Liver (tissue), 3 donors: ENCODE measurements at regions not wholly inside any gene's neighbourhood (a gene's known extent, or its start where the extent isn't known, plus 50 kb on each side); places are given as distances from the start of the nearest gene placed in this dataset.

ENCODE experiments used
- GABPA ChIP-seq, 2 donors: IDR thresholded peaks in 1 of 2; conservative IDR thresholded peaks in 1 of 2; 2 replicates each; pipeline ENCODE4 v1.6.1; 2016; ENCODE audit warnings: antibody characterized with exemption in 2 of 2, mild to moderate bottlenecking in 1 of 2, moderate library complexity in 1 of 2
- HNF4G ChIP-seq: IDR thresholded peaks from 2 replicates; pipeline ENCODE4 v1.6.1; 2016; ENCODE audit warnings: antibody characterized with exemption
- RAD21 ChIP-seq, 2 donors: IDR thresholded peaks; 2 replicates each; pipeline ENCODE4 v1.6.1; 2016; ENCODE audit warnings: antibody characterized with exemption in 2 of 2, mild to moderate bottlenecking in 2 of 2
- TAF1 ChIP-seq: conservative IDR thresholded peaks from 2 replicates; pipeline ENCODE4 v1.6.1; 2016; ENCODE audit warnings: antibody characterized with exemption, mild to moderate bottlenecking
- YY1 ChIP-seq: IDR thresholded peaks from 2 replicates; pipeline ENCODE4 v1.6.1; 2016; ENCODE audit warnings: antibody characterized with exemption, mild to moderate bottlenecking
- TF ChIP-seq, protein P1 (sequence below): IDR thresholded peaks from 2 replicates; pipeline ENCODE4 v1.6.1; 2016; ENCODE audit warnings: antibody characterized with exemption, mild to moderate bottlenecking
- TF ChIP-seq, protein P2 (sequence below): fragments of 150-350 bp; IDR thresholded peaks from 2 replicates; pipeline ENCODE4 v1.5.1; 2017; ENCODE audit warnings: improper control_type of control experiment, low read depth, low read length; ENCODE audit not compliant: missing input control
- TF ChIP-seq, protein P3 (sequence below): IDR thresholded peaks from 2 replicates; pipeline ENCODE4 v1.6.1; 2016; ENCODE audit warnings: antibody characterized with exemption
- TF ChIP-seq, protein P4 (sequence below): IDR thresholded peaks from 2 replicates; pipeline ENCODE4 v1.6.1; 2016; ENCODE audit warnings: antibody characterized with exemption
- donor health status: healthy.
- donor health status: healthy.

DNA sequence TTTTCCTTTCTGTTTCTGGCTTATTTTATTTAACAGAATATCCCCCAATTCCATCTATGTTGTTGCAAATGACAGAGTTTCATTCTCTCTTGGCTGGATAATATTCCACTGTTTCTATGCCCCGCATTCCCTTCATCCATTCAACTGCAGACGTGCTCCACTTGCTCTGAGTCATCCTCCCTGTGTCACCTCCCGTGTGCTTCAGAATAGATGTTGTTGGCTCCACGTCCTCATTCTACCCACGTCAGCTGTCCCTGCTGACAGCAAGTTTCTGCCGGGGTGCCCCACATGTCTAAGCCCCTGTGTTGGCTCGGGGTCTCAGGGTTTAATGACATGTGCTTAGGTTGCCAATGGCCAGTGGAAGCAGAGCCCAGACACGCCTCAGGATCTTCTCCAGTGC lies 1041.0 kb downstream of the UQCRFS1 start:
- TF ChIP-seq, protein P1, sequence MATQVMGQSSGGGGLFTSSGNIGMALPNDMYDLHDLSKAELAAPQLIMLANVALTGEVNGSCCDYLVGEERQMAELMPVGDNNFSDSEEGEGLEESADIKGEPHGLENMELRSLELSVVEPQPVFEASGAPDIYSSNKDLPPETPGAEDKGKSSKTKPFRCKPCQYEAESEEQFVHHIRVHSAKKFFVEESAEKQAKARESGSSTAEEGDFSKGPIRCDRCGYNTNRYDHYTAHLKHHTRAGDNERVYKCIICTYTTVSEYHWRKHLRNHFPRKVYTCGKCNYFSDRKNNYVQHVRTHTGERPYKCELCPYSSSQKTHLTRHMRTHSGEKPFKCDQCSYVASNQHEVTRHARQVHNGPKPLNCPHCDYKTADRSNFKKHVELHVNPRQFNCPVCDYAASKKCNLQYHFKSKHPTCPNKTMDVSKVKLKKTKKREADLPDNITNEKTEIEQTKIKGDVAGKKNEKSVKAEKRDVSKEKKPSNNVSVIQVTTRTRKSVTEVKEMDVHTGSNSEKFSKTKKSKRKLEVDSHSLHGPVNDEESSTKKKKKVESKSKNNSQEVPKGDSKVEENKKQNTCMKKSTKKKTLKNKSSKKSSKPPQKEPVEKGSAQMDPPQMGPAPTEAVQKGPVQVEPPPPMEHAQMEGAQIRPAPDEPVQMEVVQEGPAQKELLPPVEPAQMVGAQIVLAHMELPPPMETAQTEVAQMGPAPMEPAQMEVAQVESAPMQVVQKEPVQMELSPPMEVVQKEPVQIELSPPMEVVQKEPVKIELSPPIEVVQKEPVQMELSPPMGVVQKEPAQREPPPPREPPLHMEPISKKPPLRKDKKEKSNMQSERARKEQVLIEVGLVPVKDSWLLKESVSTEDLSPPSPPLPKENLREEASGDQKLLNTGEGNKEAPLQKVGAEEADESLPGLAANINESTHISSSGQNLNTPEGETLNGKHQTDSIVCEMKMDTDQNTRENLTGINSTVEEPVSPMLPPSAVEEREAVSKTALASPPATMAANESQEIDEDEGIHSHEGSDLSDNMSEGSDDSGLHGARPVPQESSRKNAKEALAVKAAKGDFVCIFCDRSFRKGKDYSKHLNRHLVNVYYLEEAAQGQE: no peak
- TF ChIP-seq, protein P2, sequence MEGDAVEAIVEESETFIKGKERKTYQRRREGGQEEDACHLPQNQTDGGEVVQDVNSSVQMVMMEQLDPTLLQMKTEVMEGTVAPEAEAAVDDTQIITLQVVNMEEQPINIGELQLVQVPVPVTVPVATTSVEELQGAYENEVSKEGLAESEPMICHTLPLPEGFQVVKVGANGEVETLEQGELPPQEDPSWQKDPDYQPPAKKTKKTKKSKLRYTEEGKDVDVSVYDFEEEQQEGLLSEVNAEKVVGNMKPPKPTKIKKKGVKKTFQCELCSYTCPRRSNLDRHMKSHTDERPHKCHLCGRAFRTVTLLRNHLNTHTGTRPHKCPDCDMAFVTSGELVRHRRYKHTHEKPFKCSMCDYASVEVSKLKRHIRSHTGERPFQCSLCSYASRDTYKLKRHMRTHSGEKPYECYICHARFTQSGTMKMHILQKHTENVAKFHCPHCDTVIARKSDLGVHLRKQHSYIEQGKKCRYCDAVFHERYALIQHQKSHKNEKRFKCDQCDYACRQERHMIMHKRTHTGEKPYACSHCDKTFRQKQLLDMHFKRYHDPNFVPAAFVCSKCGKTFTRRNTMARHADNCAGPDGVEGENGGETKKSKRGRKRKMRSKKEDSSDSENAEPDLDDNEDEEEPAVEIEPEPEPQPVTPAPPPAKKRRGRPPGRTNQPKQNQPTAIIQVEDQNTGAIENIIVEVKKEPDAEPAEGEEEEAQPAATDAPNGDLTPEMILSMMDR: no peak
- TF ChIP-seq, protein P3, sequence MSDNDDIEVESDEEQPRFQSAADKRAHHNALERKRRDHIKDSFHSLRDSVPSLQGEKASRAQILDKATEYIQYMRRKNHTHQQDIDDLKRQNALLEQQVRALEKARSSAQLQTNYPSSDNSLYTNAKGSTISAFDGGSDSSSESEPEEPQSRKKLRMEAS: no peak
- TF ChIP-seq HNF4G (no peak), TAF1 (no peak), YY1 (no peak), RAD21 (IDR thresholded peaks at IDR 0.05) (no peak), GABPA (IDR thresholded peaks at IDR 0.05 in 1 of 2, conservative IDR thresholded peaks at IDR 0.05 in 1 of 2) (no peak)
- TF ChIP-seq, protein P4, sequence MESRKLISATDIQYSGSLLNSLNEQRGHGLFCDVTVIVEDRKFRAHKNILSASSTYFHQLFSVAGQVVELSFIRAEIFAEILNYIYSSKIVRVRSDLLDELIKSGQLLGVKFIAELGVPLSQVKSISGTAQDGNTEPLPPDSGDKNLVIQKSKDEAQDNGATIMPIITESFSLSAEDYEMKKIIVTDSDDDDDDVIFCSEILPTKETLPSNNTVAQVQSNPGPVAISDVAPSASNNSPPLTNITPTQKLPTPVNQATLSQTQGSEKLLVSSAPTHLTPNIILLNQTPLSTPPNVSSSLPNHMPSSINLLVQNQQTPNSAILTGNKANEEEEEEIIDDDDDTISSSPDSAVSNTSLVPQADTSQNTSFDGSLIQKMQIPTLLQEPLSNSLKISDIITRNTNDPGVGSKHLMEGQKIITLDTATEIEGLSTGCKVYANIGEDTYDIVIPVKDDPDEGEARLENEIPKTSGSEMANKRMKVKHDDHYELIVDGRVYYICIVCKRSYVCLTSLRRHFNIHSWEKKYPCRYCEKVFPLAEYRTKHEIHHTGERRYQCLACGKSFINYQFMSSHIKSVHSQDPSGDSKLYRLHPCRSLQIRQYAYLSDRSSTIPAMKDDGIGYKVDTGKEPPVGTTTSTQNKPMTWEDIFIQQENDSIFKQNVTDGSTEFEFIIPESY: no peak
